ENCODE measurements at regions not wholly inside any gene's neighbourhood (a gene's known extent, or its start where the extent isn't known, plus 50 kb on each side); places are given as distances from the start of the nearest gene placed in this dataset.
A peak's percentile ranks its signal among the peaks of the same experiment; 100 is the strongest.

GRCh38 chr13:111868716-111869115, 198.2 kb upstream of the SOX1 start:
- H3K27me3 ChIP-seq (ENCODE audit: control insufficient read depth in 1 of 2, insufficient read depth in 2 of 2, low read length in 1 of 2) = no peaks in the 10 kb centered on the region
- ATAC-seq (ENCODE audit: low FRiP score) (peak; percentile 33), DNase-seq (no peak)
- H3K9me3 ChIP-seq (ENCODE audit: control insufficient read depth, low read length) = no peaks in the 10 kb centered on the region
- no peak overlapping the region for H3K27ac ChIP-seq (ENCODE audit: low read depth in 1 of 2, low read length in 2 of 2)
- H3K36me3 ChIP-seq (ENCODE audit: control insufficient read depth in 1 of 2, insufficient read depth in 2 of 2, low read length in 1 of 2) = no peaks in the 10 kb centered on the region
- WGBS, 2 donors = 92% methylated on average over 3 of the region's 3 CpGs
- H3K4me1 ChIP-seq (ENCODE audit: control insufficient read depth in 1 of 2, insufficient read depth in 2 of 2, low read length in 2 of 2) = no peaks in the 10 kb centered on the region
- intact Hi-C loops (cut with DNase I) = no loop called here
- H3K4me3 ChIP-seq (ENCODE audit: low read length in 2 of 2) = no peak overlapping the region

DNA sequence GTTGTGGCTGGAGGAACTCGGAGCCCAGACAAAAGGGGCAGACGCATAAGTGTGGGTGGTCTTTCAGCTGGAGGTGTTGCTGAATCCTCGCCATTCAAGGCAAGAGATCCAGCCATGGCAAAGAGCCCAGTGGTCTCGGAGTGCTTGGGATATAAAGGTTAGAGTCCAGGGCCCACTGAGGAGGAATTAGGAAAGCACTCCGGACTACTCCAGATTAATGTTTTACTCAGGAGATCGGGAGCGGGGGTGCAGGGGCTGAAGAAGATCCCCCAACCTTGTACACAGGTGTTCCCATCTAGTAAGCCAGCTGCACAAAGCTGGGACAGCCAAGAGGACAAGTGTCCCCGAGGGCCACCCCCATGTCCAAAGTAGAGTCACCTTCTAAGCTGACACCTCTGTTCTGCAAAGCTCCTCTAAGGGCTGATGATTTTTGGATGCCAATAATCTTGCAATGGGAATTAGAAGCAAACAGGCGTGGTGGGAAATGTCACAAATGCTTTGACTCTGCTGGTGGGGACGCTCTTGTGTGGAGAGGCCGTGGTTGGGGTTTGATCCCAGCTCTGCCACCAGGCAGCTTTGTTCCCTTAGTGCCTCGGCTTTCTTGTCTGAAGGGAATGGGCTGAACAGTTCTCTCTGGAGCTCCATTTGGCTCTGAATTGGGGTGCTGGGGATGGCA, 194.3 kb upstream of the SOX1 start:
- Histone ChIP-seq H3K27me3 (ENCODE audit: control insufficient read depth in 1 of 2, insufficient read depth in 2 of 2, low read length in 1 of 2) (no peaks in the 10 kb centered on the region), H3K4me3 (ENCODE audit: low read length in 2 of 2) (no peak overlapping the region), H3K9me3 (ENCODE audit: control insufficient read depth, low read length) (no peaks in the 10 kb centered on the region), H3K27ac (ENCODE audit: low read depth in 1 of 2, low read length in 2 of 2) (no peak overlapping the region), H3K4me1 (ENCODE audit: control insufficient read depth in 1 of 2, insufficient read depth in 2 of 2, low read length in 2 of 2) (no peaks in the 10 kb centered on the region), H3K36me3 (ENCODE audit: control insufficient read depth in 1 of 2, insufficient read depth in 2 of 2, low read length in 1 of 2) (no peaks in the 10 kb centered on the region)
- DNase-seq = no peak
- WGBS, 2 donors = 85 to 88% methylated on average over 12 of the region's 12 CpGs
- intact Hi-C loops (cut with DNase I) = no loop called here
- ATAC-seq (ENCODE audit: low FRiP score) = no peak

- Histone ChIP-seq H3K27me3 (ENCODE audit: control insufficient read depth in 1 of 2, insufficient read depth in 2 of 2, low read length in 1 of 2) (no peaks in the 10 kb centered on the region), H3K27ac (ENCODE audit: low read depth in 1 of 2, low read length in 2 of 2) (no peak overlapping the region), H3K4me1 (ENCODE audit: control insufficient read depth in 1 of 2, insufficient read depth in 2 of 2, low read length in 2 of 2) (no peaks in the 10 kb centered on the region), H3K36me3 (ENCODE audit: control insufficient read depth in 1 of 2, insufficient read depth in 2 of 2, low read length in 1 of 2) (no peaks in the 10 kb centered on the region), H3K4me3 (ENCODE audit: low read length in 2 of 2) (no peak overlapping the region), H3K9me3 (ENCODE audit: control insufficient read depth, low read length) (no peaks in the 10 kb centered on the region)
- DNase-seq = no peak
- 79 to 94% methylated on average over 8 of the region's 8 CpGs for WGBS, 2 donors
- ATAC-seq (ENCODE audit: low FRiP score) = no peak
- intact Hi-C loops (cut with DNase I) = no loop called here
Measured at GRCh38 chr13:111873676-111874178, 193.2 kb upstream of the SOX1 start.

- Histone ChIP-seq H3K36me3 (ENCODE audit: control insufficient read depth in 1 of 2, insufficient read depth in 2 of 2, low read length in 1 of 2) (no peaks in the 10 kb centered on the region), H3K4me1 (ENCODE audit: control insufficient read depth in 1 of 2, insufficient read depth in 2 of 2, low read length in 2 of 2) (no peaks in the 10 kb centered on the region), H3K27ac (ENCODE audit: low read depth in 1 of 2, low read length in 2 of 2) (no peak overlapping the region), H3K27me3 (ENCODE audit: control insufficient read depth in 1 of 2, insufficient read depth in 2 of 2, low read length in 1 of 2) (no peaks in the 10 kb centered on the region), H3K4me3 (ENCODE audit: low read length in 2 of 2) (no peak overlapping the region), H3K9me3 (ENCODE audit: control insufficient read depth, low read length) (no peaks in the 10 kb centered on the region)
- intact Hi-C loops (cut with DNase I) = no loop called here
- DNase-seq (no peak), ATAC-seq (ENCODE audit: low FRiP score) (no peak)
- 88 to 92% methylated on average over 13 of the region's 13 CpGs for WGBS, 2 donors
Measured at GRCh38 chr13:111874981-111875380, 192.0 kb upstream of the SOX1 start.

GRCh38 chr13:111875915-111876314, 191.0 kb upstream of the SOX1 start:
- 69 to 71% methylated on average over 7 of the region's 7 CpGs for WGBS, 2 donors
- no peaks in the 10 kb centered on the region for H3K27me3 ChIP-seq (ENCODE audit: control insufficient read depth in 1 of 2, insufficient read depth in 2 of 2, low read length in 1 of 2)
- no peaks in the 10 kb centered on the region for H3K9me3 ChIP-seq (ENCODE audit: control insufficient read depth, low read length)
- ATAC-seq (ENCODE audit: low FRiP score) (no peak), DNase-seq (no peak)
- H3K4me3 ChIP-seq (ENCODE audit: low read length in 2 of 2) = no peak overlapping the region
- H3K4me1 ChIP-seq (ENCODE audit: control insufficient read depth in 1 of 2, insufficient read depth in 2 of 2, low read length in 2 of 2) = no peaks in the 10 kb centered on the region
- no peaks in the 10 kb centered on the region for H3K36me3 ChIP-seq (ENCODE audit: control insufficient read depth in 1 of 2, insufficient read depth in 2 of 2, low read length in 1 of 2)
- intact Hi-C loops (cut with DNase I) = no loop called here
- H3K27ac ChIP-seq (ENCODE audit: low read depth in 1 of 2, low read length in 2 of 2) = no peak overlapping the region

- intact Hi-C loops (cut with DNase I) = no loop called here
- Histone ChIP-seq H3K9me3 (ENCODE audit: control insufficient read depth, low read length) (peaks cover 2% of the 10 kb centered on the region), H3K27me3 (ENCODE audit: control insufficient read depth in 1 of 2, insufficient read depth in 2 of 2, low read length in 1 of 2) (no peaks in the 10 kb centered on the region), H3K4me1 (ENCODE audit: control insufficient read depth in 1 of 2, insufficient read depth in 2 of 2, low read length in 2 of 2) (no peaks in the 10 kb centered on the region), H3K4me3 (ENCODE audit: low read length in 2 of 2) (no peak overlapping the region), H3K36me3 (ENCODE audit: control insufficient read depth in 1 of 2, insufficient read depth in 2 of 2, low read length in 1 of 2) (no peaks in the 10 kb centered on the region), H3K27ac (ENCODE audit: low read depth in 1 of 2, low read length in 2 of 2) (no peak overlapping the region)
- ATAC-seq (ENCODE audit: low FRiP score) (no peak), DNase-seq (no peak)
- 58 to 61% methylated on average over 4 of the region's 4 CpGs for WGBS, 2 donors
Measured at GRCh38 chr13:111876506-111876905, 190.4 kb upstream of the SOX1 start.

GRCh38 chr13:111877906-111878305, 189.0 kb upstream of the SOX1 start:
- ATAC-seq (ENCODE audit: low FRiP score) = no peak
- no peak overlapping the region for H3K27ac ChIP-seq (ENCODE audit: low read depth in 1 of 2, low read length in 2 of 2)
- H3K9me3 ChIP-seq (ENCODE audit: control insufficient read depth, low read length) = peaks cover 2% of the 10 kb centered on the region
- WGBS, 2 donors = 82 to 85% methylated on average over 12 of the region's 12 CpGs
- H3K27me3 ChIP-seq (ENCODE audit: control insufficient read depth in 1 of 2, insufficient read depth in 2 of 2, low read length in 1 of 2) = no peaks in the 10 kb centered on the region
- intact Hi-C loops (cut with DNase I) = no loop called here
- H3K36me3 ChIP-seq (ENCODE audit: control insufficient read depth in 1 of 2, insufficient read depth in 2 of 2, low read length in 1 of 2) = no peaks in the 10 kb centered on the region
- DNase-seq = no peak
- H3K4me3 ChIP-seq (ENCODE audit: low read length in 2 of 2) = no peak overlapping the region
- no peaks in the 10 kb centered on the region for H3K4me1 ChIP-seq (ENCODE audit: control insufficient read depth in 1 of 2, insufficient read depth in 2 of 2, low read length in 2 of 2)

DNA sequence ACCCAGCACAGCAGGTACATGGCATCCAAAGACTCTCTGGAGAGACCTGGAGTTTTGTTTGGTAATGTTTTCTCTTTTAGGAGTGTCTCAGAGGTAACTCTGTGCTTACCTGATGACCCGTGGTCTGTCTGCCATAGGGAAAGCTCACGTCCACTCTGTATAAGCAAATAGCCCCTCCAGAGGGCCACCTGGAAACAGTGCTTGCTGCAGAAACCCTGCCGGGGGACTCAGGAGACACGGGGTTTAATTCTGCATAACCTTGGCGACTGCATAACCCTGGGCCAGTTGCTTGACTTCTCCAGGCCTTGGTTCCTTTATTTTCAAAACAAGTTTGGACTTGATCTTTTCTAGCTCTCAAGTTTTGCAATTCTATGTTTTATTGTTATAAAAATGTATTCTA, 187.2 kb upstream of the SOX1 start:
- peaks cover 2% of the 10 kb centered on the region for H3K9me3 ChIP-seq (ENCODE audit: control insufficient read depth, low read length)
- no peak overlapping the region for H3K4me3 ChIP-seq (ENCODE audit: low read length in 2 of 2)
- intact Hi-C loops (cut with DNase I) = no loop called here
- no peaks in the 10 kb centered on the region for H3K4me1 ChIP-seq (ENCODE audit: control insufficient read depth in 1 of 2, insufficient read depth in 2 of 2, low read length in 2 of 2)
- ATAC-seq (ENCODE audit: low FRiP score) = no peak
- no peaks in the 10 kb centered on the region for H3K36me3 ChIP-seq (ENCODE audit: control insufficient read depth in 1 of 2, insufficient read depth in 2 of 2, low read length in 1 of 2)
- H3K27me3 ChIP-seq (ENCODE audit: control insufficient read depth in 1 of 2, insufficient read depth in 2 of 2, low read length in 1 of 2) = no peaks in the 10 kb centered on the region
- 52 to 60% methylated on average over 5 of the region's 5 CpGs for WGBS, 2 donors
- DNase-seq = no peak
- H3K27ac ChIP-seq (ENCODE audit: low read depth in 1 of 2, low read length in 2 of 2) = no peak overlapping the region

GRCh38 chr13:111880185-111880584, 186.8 kb upstream of the SOX1 start:
- Histone ChIP-seq H3K36me3 (ENCODE audit: control insufficient read depth in 1 of 2, insufficient read depth in 2 of 2, low read length in 1 of 2) (no peaks in the 10 kb centered on the region), H3K4me3 (ENCODE audit: low read length in 2 of 2) (no peak overlapping the region), H3K27me3 (ENCODE audit: control insufficient read depth in 1 of 2, insufficient read depth in 2 of 2, low read length in 1 of 2) (no peaks in the 10 kb centered on the region), H3K9me3 (ENCODE audit: control insufficient read depth, low read length) (peaks cover 2% of the 10 kb centered on the region), H3K27ac (ENCODE audit: low read depth in 1 of 2, low read length in 2 of 2) (no peak overlapping the region), H3K4me1 (ENCODE audit: control insufficient read depth in 1 of 2, insufficient read depth in 2 of 2, low read length in 2 of 2) (no peaks in the 10 kb centered on the region)
- ATAC-seq (ENCODE audit: low FRiP score) (no peak), DNase-seq (no peak)
- intact Hi-C loops (cut with DNase I) = no loop called here
- WGBS, 2 donors = 59% methylated on average over 6 of the region's 6 CpGs

All from aorta (tissue), 5 donors.